ENCODE measurements at regions not wholly inside any gene's neighbourhood (a gene's known extent, or its start where the extent isn't known, plus 50 kb on each side); places are given as distances from the start of the nearest gene placed in this dataset.

DNA sequence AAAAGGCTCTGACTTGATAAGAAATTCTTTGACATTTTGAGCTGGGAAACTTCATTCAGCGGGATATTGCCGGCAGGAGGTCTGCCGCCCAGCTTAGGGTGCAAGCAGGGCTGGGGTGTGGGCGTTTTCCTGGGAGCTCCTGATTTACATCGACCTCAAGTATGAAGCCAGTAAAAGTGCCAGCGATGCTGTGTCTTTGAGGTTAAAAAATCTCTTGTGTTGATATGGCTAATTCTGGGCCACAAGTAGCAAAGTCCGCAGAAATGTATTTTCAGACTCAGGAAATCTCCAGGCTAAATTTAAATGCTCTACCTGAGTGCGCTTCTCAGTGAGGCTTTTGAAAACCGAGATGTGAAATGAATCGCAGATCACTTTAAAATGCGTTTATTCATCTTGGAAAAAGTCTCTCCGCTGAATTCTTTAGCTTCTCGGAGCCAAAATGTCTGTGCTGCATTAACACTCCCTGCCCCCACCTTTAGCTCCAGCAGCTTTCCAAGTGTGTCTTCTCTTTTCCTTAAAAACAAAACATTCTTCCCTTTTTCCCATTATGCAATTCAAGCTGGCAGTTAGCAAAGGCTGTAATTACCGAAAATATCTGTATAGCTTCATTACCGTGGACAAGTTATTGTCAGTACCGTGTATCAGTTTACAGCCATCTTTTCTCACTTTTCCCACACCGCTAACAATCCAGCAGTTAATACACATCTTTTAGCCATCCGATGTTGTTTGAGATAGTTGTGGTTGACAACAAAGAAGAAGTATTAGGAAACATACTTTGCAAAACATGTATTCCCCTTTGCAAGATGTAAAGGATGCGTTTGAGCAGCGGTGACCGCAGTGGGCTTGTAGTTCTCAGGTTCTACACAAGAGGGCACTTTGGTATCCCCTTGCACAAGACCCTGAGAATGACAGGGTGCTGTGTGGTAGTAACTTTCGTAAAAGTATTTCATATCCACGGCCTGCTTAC, 136.0 kb upstream of the STX18 start:
- no peak for TF ChIP-seq SUZ12 (IDR thresholded peaks at IDR 0.05; ENCODE audit: extremely low read depth, insufficient read depth, insufficient read length)
- no peak for TF ChIP-seq YY1 (IDR thresholded peaks at IDR 0.05; ENCODE audit: insufficient read depth, insufficient read length)
- no peak for TF ChIP-seq ZNF274 (IDR thresholded peaks at IDR 0.05; ENCODE audit: low read depth, low read length)
